ENCODE measurements at regions not wholly inside any gene's neighbourhood (a gene's known extent, or its start where the extent isn't known, plus 50 kb on each side); places are given as distances from the start of the nearest gene placed in this dataset.

DNA sequence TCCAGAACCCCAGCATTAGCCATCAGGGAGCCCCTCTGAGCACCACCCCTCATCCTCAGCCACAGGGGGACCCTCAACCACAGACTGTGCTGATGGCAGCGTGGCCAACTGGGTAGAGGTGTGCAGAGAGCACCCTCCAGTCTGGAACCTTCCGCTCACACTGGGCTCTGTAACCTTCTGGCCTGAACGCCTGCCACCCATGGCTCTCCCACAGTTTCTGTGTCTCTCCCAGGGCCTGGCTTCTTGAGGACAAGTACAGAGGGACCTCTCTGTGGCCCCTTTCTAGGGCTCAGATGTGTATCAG is 503.0 kb upstream of the MGMT start:
- H3K9me3 ChIP-seq (ENCODE audit: control insufficient read depth in 4 of 4, insufficient read depth in 3 of 4, low read length in 3 of 4), result peaks cover 0 to 6% (median 0%) of the 10 kb centered on the region in 4 donors
- no peaks in the 10 kb centered on the region for H3K36me3 ChIP-seq (ENCODE audit: control insufficient read depth in 4 of 4, insufficient read depth in 4 of 4, low read length in 4 of 4)
- WGBS, 2 donors, result 57 to 63% methylated on average over 3 of the region's 3 CpGs
- DNase-seq (no peak), ATAC-seq (ENCODE audit: insufficient read depth, low FRiP score) (no peak)
- no peak overlapping the region for H3K27ac ChIP-seq (ENCODE audit: low read depth in 1 of 2, low read length in 1 of 2)
- H3K27me3 ChIP-seq (ENCODE audit: control insufficient read depth in 3 of 3, insufficient read depth in 3 of 3, low read length in 2 of 3), result peaks cover 0 to 3% (median 0%) of the 10 kb centered on the region in 3 donors
- no peak overlapping the region for H3K4me3 ChIP-seq
- H3K4me1 ChIP-seq (ENCODE audit: control insufficient read depth in 5 of 5, insufficient read depth in 5 of 5, low read length in 5 of 5), result no peaks in the 10 kb centered on the region
- TF ChIP-seq, protein P1, sequence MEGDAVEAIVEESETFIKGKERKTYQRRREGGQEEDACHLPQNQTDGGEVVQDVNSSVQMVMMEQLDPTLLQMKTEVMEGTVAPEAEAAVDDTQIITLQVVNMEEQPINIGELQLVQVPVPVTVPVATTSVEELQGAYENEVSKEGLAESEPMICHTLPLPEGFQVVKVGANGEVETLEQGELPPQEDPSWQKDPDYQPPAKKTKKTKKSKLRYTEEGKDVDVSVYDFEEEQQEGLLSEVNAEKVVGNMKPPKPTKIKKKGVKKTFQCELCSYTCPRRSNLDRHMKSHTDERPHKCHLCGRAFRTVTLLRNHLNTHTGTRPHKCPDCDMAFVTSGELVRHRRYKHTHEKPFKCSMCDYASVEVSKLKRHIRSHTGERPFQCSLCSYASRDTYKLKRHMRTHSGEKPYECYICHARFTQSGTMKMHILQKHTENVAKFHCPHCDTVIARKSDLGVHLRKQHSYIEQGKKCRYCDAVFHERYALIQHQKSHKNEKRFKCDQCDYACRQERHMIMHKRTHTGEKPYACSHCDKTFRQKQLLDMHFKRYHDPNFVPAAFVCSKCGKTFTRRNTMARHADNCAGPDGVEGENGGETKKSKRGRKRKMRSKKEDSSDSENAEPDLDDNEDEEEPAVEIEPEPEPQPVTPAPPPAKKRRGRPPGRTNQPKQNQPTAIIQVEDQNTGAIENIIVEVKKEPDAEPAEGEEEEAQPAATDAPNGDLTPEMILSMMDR (IDR thresholded peaks at IDR 0.05; ENCODE audit: control extremely low read depth, extremely low read depth), result no peak
- no peak overlapping the region for H3K9ac ChIP-seq (ENCODE audit: insufficient read depth in 1 of 2, low read length in 2 of 2)

DNA sequence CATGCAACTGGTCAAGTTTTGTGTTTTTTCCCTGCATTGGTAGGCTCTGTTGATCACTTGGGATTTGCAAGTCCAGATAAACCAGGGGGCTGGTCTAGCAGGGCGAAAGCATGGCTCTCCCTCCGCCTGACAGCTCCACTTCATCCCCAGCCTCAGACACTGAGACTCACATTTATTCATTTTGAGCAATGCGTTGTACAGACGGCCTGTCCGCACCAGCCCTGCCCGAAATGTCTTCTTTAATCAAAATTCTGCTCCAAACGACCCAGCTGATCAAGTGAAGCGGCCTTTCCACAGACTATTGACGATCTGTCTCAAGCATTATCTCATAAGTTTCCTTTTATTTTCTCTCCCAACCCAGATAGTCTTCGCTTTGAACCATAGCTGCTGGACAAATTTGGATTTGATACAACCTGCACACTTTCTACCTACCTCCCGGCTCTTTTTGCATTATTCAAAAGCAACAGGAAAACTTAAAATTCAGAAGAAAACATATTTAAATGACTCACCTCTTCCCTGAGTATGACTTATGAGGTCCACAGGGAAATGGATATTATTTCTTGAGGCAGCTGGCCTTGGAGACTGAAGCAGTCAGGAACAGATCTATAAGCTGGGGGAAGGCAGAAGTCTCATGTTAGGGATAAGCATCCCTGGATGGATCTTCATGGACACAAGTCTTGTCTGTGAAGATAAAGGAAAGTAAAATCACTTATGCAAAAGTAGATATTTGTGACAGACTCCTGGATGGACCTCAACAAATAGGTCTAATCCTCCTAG is 498.9 kb upstream of the MGMT start:
- no peak overlapping the region for H3K27ac ChIP-seq (ENCODE audit: low read depth in 1 of 2, low read length in 1 of 2)
- TF ChIP-seq, protein P1 (IDR thresholded peaks at IDR 0.05; ENCODE audit: control extremely low read depth, extremely low read depth), result no peak
- H3K4me3 ChIP-seq, result no peak overlapping the region
- H3K36me3 ChIP-seq (ENCODE audit: control insufficient read depth in 4 of 4, insufficient read depth in 4 of 4, low read length in 4 of 4), result no peaks in the 10 kb centered on the region
- no peak for DNase-seq
- H3K9me3 ChIP-seq (ENCODE audit: control insufficient read depth in 4 of 4, insufficient read depth in 3 of 4, low read length in 3 of 4), result peaks cover 0 to 6% (median 0%) of the 10 kb centered on the region in 4 donors
- H3K4me1 ChIP-seq (ENCODE audit: control insufficient read depth in 5 of 5, insufficient read depth in 5 of 5, low read length in 5 of 5), result no peaks in the 10 kb centered on the region
- H3K27me3 ChIP-seq (ENCODE audit: control insufficient read depth in 3 of 3, insufficient read depth in 3 of 3, low read length in 2 of 3), result peaks cover 0 to 8% (median 3%) of the 10 kb centered on the region in 3 donors
- ATAC-seq (ENCODE audit: insufficient read depth, low FRiP score), result no peak
- no peak overlapping the region for H3K9ac ChIP-seq (ENCODE audit: insufficient read depth in 1 of 2, low read length in 2 of 2)
- 86 to 89% methylated on average over 11 of the region's 11 CpGs for WGBS, 2 donors

DNA sequence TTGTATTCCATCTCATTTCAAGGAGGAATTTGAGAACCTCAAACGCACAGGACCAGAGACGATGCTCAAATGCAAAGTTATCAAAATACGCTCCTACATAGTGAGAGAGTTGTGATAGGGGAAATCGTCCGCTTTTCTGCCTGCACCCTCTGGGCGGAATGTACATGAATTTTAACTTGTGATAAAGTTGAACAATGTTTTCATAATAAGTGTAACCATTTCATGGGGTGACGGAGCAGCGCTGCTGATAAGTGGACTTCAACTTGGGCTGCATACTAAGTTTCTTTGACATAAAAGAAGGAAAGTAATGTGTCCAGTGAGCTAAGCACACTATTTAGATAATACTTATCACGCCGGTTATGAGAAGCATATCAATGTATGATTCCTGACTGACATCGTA is 497.5 kb upstream of the MGMT start:
- no peak for DNase-seq
- H3K9ac ChIP-seq (ENCODE audit: insufficient read depth in 1 of 2, low read length in 2 of 2), result no peak overlapping the region
- no peak overlapping the region for H3K4me3 ChIP-seq
- peaks cover 0 to 8% (median 0%) of the 10 kb centered on the region in 3 donors for H3K27me3 ChIP-seq (ENCODE audit: control insufficient read depth in 3 of 3, insufficient read depth in 3 of 3, low read length in 2 of 3)
- H3K27ac ChIP-seq (ENCODE audit: low read depth in 1 of 2, low read length in 1 of 2), result no peak overlapping the region
- H3K9me3 ChIP-seq (ENCODE audit: control insufficient read depth in 4 of 4, insufficient read depth in 3 of 4, low read length in 3 of 4), result peaks cover 0 to 6% (median 0%) of the 10 kb centered on the region in 4 donors
- ATAC-seq (ENCODE audit: insufficient read depth, low FRiP score), result no peak
- H3K4me1 ChIP-seq (ENCODE audit: control insufficient read depth in 5 of 5, insufficient read depth in 5 of 5, low read length in 5 of 5), result no peaks in the 10 kb centered on the region
- H3K36me3 ChIP-seq (ENCODE audit: control insufficient read depth in 4 of 4, insufficient read depth in 4 of 4, low read length in 4 of 4), result no peaks in the 10 kb centered on the region
- WGBS, 2 donors, result 57 to 77% methylated on average over 11 of the region's 11 CpGs
- TF ChIP-seq, protein P1 (IDR thresholded peaks at IDR 0.05; ENCODE audit: control extremely low read depth, extremely low read depth), result no peak

Data from lung (tissue), 11 donors.